Peyer's patch (tissue), 4 donors: ENCODE measurements at regions not wholly inside any gene's neighbourhood (a gene's known extent, or its start where the extent isn't known, plus 50 kb on each side); places are given as distances from the start of the nearest gene placed in this dataset.
"Not testable (repeated sequence)": the region's sequence is repeated elsewhere in the genome, so short reads cannot be mapped to it uniquely, and the experiment has no call there.

ENCODE experiments used
- DNase-seq, 3 donors: peaks; one replicate each; pipeline ENCODE4 v3.0.0-alpha.2; 2017 to 2019
- H3K27ac ChIP-seq, 4 donors: fragments of 200-600 bp; sonication (generic); one replicate each; pipeline ENCODE4 v1.5.1; 2016 to 2019
- H3K27me3 ChIP-seq, 2 donors: fragments of 200-600 bp; sonication (generic); one replicate each; pipeline ENCODE4 v1.5.1; 2019
- H3K36me3 ChIP-seq, 3 donors: fragments of 200-600 bp; sonication (generic); one replicate each; pipeline ENCODE4 v1.5.1; 2016 to 2019
- H3K4me1 ChIP-seq, 4 donors: fragments of 200-600 bp; sonication (generic); one replicate each; pipeline ENCODE4 v1.5.1; 2016 to 2019
- H3K4me3 ChIP-seq, 4 donors: fragments of 200-600 bp; sonication (generic); 1 replicate in 3 of 4; 2 replicates in 1 of 4; pipeline ENCODE4 v1.5.1; 2016 to 2019; ENCODE audit warnings: mild to moderate bottlenecking in 1 of 4
- H3K9me3 ChIP-seq, 4 donors: fragments of 200-600 bp; sonication (generic); one replicate each; pipeline ENCODE4 v1.5.1; 2016 to 2019; ENCODE audit warnings: mild to moderate bottlenecking in 1 of 4
- POLR2A ChIP-seq, 2 donors: fragments of 450-650 bp; IDR thresholded peaks; one replicate each; pipeline ENCODE4 v1.5.1; 2017; ENCODE audit warnings: antibody characterized with exemption in 2 of 2, mild to moderate bottlenecking in 2 of 2, moderate library complexity in 2 of 2
- TF ChIP-seq, protein P1 (sequence below), 6 experiments: fragments of 450-650 bp in 4 of 6; fragments of 200-600 bp in 2 of 6; sonication (generic) in 1 of 6; IDR thresholded peaks; one replicate each; pipeline ENCODE4 v1.5.1; 2017 to 2019; ENCODE audit warnings: antibody characterized with exemption in 6 of 6, mild to moderate bottlenecking in 3 of 6, moderate library complexity in 1 of 6

DNA sequence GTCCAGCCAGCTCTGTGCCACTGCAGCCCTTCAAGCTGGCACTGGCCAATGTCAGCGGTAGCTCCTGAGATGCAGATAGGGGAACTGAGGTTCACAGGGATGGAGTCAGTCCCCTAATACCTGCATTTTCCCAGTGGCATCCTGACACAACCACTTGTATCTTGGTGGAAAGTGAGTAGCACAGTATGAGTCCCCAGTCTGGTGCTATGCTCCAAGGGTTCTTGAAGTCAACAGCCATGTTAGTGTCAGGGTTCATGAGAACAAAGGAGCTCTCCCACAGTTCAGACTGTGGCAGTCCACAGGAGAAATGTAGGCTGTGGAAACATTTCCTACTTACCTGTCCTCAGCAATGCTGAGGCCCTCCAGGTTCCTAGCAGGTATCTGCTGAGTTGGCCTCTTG lies 115.5 kb downstream of the ZNF736 start:
- Histone ChIP-seq H3K27me3 (no peaks in the 10 kb centered on the region), H3K9me3 (peaks cover 0 to 11% (median 5%) of the 10 kb centered on the region in 4 donors), H3K4me1 (no peaks in the 10 kb centered on the region), H3K27ac (no peak overlapping the region), H3K4me3 (no peak overlapping the region), H3K36me3 (no peaks in the 10 kb centered on the region)
- TF ChIP-seq POLR2A (IDR thresholded peaks at IDR 0.05), result no peak
- TF ChIP-seq, protein P1, sequence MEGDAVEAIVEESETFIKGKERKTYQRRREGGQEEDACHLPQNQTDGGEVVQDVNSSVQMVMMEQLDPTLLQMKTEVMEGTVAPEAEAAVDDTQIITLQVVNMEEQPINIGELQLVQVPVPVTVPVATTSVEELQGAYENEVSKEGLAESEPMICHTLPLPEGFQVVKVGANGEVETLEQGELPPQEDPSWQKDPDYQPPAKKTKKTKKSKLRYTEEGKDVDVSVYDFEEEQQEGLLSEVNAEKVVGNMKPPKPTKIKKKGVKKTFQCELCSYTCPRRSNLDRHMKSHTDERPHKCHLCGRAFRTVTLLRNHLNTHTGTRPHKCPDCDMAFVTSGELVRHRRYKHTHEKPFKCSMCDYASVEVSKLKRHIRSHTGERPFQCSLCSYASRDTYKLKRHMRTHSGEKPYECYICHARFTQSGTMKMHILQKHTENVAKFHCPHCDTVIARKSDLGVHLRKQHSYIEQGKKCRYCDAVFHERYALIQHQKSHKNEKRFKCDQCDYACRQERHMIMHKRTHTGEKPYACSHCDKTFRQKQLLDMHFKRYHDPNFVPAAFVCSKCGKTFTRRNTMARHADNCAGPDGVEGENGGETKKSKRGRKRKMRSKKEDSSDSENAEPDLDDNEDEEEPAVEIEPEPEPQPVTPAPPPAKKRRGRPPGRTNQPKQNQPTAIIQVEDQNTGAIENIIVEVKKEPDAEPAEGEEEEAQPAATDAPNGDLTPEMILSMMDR (IDR thresholded peaks at IDR 0.05), result no peak
- no peak for DNase-seq

DNA sequence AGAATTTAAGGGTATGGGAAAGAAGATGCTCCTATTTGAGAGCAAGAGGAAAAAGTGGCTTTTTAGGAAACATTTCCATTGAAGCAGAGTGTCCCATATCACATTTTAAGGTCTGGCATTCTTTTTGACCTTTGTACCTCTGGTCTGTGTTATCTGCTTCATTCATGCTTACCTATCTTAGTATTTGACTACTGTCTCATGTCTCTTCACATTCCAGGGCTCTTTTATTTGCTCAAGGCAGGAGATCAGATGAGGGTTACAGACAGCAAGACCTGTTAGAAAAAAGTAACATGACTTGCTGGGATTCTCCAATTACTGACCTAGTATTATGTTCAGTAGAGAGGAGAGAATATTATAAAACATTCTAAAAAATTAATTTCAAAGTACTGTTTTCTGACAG lies 111.7 kb downstream of the ZNF736 start:
- H3K27ac ChIP-seq, H3K4me1 ChIP-seq, H3K27me3 ChIP-seq, H3K36me3 ChIP-seq, DNase-seq, H3K4me3 ChIP-seq: not testable (repeated sequence)
- peaks cover 0 to 15% (median 6%) of the 10 kb centered on the region in 4 donors for H3K9me3 ChIP-seq

DNA sequence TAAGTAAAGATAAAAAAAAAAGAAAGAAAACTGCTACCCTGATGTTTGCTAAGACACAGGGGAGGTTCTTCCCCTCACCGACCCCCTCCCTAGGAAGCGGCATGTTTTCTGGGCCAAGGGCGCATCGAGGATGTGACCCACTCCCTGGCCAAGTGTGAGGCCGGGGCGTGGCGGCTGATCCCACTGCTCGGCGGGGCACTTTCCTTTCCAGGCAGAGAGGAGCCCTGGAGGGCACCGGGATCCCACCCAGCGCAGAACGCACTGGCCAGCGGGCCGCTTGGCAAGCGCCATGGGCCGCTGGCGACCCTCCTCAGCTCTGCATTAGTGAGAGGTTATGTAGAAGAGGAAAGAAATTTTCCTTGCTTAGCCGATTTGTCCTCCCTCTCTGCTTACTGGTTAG lies 93.4 kb downstream of the ZNF736 start:
- Histone ChIP-seq H3K27ac (no peak overlapping the region), H3K36me3 (no peaks in the 10 kb centered on the region), H3K4me3 (no peak overlapping the region), H3K27me3 (no peaks in the 10 kb centered on the region), H3K4me1 (no peaks in the 10 kb centered on the region), H3K9me3 (peaks cover 0 to 17% (median 2%) of the 10 kb centered on the region in 4 donors)
- no peak for DNase-seq
- TF ChIP-seq, protein P1 (IDR thresholded peaks at IDR 0.05), result no peak
- TF ChIP-seq POLR2A (IDR thresholded peaks at IDR 0.05), result no peak
